ENCODE measurements at regions not wholly inside any gene's neighbourhood (a gene's known extent, or its start where the extent isn't known, plus 50 kb on each side); places are given as distances from the start of the nearest gene placed in this dataset.

- TF ChIP-seq POLR2AphosphoS5 (IDR thresholded peaks at IDR 0.05; ENCODE audit: low read depth, low read length): no peak
- TF ChIP-seq, protein P1, sequence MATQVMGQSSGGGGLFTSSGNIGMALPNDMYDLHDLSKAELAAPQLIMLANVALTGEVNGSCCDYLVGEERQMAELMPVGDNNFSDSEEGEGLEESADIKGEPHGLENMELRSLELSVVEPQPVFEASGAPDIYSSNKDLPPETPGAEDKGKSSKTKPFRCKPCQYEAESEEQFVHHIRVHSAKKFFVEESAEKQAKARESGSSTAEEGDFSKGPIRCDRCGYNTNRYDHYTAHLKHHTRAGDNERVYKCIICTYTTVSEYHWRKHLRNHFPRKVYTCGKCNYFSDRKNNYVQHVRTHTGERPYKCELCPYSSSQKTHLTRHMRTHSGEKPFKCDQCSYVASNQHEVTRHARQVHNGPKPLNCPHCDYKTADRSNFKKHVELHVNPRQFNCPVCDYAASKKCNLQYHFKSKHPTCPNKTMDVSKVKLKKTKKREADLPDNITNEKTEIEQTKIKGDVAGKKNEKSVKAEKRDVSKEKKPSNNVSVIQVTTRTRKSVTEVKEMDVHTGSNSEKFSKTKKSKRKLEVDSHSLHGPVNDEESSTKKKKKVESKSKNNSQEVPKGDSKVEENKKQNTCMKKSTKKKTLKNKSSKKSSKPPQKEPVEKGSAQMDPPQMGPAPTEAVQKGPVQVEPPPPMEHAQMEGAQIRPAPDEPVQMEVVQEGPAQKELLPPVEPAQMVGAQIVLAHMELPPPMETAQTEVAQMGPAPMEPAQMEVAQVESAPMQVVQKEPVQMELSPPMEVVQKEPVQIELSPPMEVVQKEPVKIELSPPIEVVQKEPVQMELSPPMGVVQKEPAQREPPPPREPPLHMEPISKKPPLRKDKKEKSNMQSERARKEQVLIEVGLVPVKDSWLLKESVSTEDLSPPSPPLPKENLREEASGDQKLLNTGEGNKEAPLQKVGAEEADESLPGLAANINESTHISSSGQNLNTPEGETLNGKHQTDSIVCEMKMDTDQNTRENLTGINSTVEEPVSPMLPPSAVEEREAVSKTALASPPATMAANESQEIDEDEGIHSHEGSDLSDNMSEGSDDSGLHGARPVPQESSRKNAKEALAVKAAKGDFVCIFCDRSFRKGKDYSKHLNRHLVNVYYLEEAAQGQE (IDR thresholded peaks at IDR 0.05; ENCODE audit: insufficient read depth in 1 of 2, low read depth in 2 of 2, low read length in 2 of 2): no peak
Observed at GRCh38 chr1:59155351-59155750, 141.5 kb upstream of the FGGY start.

Measured in PFSK-1 (cell line).